ENCODE measurements at regions not wholly inside any gene's neighbourhood (a gene's known extent, or its start where the extent isn't known, plus 50 kb on each side); places are given as distances from the start of the nearest gene placed in this dataset.

- H3K9me3 Mint-ChIP-seq: no peaks in the 10 kb centered on the region
- H3K36me3 Mint-ChIP-seq (ENCODE audit: low read depth): no peaks in the 10 kb centered on the region
- ChIA-PET POLR2A (no interaction called here), CTCF (interaction anchor here (1.3 kb wide), 1 partner anchor 9 kb away, joined by 4 read pairs; no protein-coding TSS in a partner anchor)
- no peak for DNase-seq
- H3K4me3 Mint-ChIP-seq: no peak overlapping the region
- H3K27ac Mint-ChIP-seq: peak overlapping the region; percentile 32
- peaks cover 46% of the 10 kb centered on the region for H3K4me1 Mint-ChIP-seq
- peaks cover 2% of the 10 kb centered on the region for H3K27me3 Mint-ChIP-seq
Measured at GRCh38 chr1:29712284-29712651, 475.9 kb downstream of the PTPRU start.

DNA sequence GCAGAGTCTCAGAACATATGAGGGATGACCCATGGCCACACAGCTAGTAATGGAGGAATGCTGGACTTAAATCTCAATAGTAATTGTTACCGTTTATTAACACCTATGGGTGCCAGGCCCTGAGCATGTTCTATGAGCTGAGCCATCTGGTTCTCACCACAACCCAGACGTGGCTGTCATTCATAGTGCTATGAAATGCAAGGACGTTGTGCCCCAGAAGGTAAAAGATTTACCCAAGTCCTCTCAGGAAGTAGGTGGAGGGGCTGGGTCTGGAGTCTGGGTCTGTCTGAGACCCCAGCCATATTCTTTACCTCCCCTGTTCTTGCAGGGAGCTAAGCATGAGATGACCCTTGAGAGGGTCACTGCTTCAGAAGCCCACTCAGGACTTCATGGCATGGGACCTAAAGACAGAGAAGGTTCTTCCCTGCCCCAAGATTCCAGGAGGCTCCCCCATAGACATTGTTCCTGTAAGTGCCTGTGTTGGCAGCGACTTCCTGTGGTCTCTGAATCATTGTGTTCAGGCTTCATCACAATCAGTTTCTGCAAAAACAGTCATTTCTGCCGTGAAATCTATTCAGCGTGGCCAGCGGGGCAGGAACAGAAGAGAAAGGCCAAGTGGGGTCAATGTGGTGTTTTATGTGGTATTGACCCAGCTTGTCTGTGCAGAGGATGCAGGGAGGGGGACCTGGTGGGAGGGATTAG, 475.4 kb downstream of the PTPRU start:
- peak; percentile 11 for DNase-seq
- Mint-ChIP-seq H3K4me3 (no peak overlapping the region), H3K4me1 (peaks cover 47% of the 10 kb centered on the region), H3K36me3 (ENCODE audit: low read depth) (no peaks in the 10 kb centered on the region), H3K27ac (no peak overlapping the region), H3K9me3 (no peaks in the 10 kb centered on the region), H3K27me3 (peaks cover 2% of the 10 kb centered on the region)
- POLR2A ChIA-PET: no interaction called here
- CTCF ChIA-PET: interaction anchor here (1.3 kb wide), 1 partner anchor 8 kb away, joined by 4 read pairs; no protein-coding TSS in a partner anchor

DNA sequence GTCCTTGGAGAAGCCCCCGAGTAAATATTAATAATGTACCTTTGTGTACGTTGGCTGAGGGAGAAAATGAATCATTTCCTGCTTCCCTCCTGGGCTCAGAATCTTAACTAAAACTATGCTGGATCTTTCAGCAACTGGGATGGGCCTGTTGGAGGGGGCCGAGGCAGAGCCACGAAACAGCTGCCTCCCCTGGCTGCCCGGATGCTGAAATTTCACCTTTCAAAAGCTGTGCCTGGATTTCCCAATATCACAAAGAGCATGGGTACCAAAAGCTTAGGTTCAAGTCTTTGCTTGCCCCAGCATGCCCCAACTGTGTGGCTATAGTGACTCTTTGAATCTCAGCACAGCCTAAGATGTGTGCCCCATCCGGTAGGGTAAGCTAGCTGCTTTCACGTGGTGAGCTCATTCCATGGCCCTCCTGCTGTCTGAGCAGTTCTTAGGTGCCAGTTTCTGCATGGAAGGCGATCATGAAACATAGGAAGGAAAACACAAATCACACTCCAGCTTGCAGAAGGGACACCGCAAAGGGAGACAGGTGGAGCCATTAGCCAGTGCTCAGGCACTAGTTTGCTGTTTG, 473.5 kb downstream of the PTPRU start:
- DNase-seq: no peak
- ChIA-PET CTCF (interaction anchor here (1.3 kb wide), 1 partner anchor 40 kb away, joined by 4 read pairs; no protein-coding TSS in a partner anchor), POLR2A (no interaction called here)
- peak overlapping the region; percentile 20 for H3K27ac Mint-ChIP-seq
- H3K27me3 Mint-ChIP-seq: peaks cover 15% of the 10 kb centered on the region
- H3K4me3 Mint-ChIP-seq: no peak overlapping the region
- no peaks in the 10 kb centered on the region for H3K36me3 Mint-ChIP-seq (ENCODE audit: low read depth)
- H3K4me1 Mint-ChIP-seq: peaks cover 47% of the 10 kb centered on the region
- no peaks in the 10 kb centered on the region for H3K9me3 Mint-ChIP-seq

GRCh38 chr1:29708796-29709703, 472.7 kb downstream of the PTPRU start:
- H3K4me1 Mint-ChIP-seq: peaks cover 47% of the 10 kb centered on the region
- peaks cover 21% of the 10 kb centered on the region for H3K27me3 Mint-ChIP-seq
- ChIA-PET POLR2A (no interaction called here), CTCF (interaction anchor here (1.1 to 1.3 kb wide), 2 partner anchors 15 to 41 kb away, joined by 3 to 4 read pairs; no protein-coding TSS in a partner anchor)
- no peaks in the 10 kb centered on the region for H3K36me3 Mint-ChIP-seq (ENCODE audit: low read depth)
- no peak overlapping the region for H3K4me3 Mint-ChIP-seq
- H3K27ac Mint-ChIP-seq: peak overlapping the region; percentile 20
- DNase-seq: no peak
- H3K9me3 Mint-ChIP-seq: no peaks in the 10 kb centered on the region

GRCh38 chr1:29708381-29708780, 472.1 kb downstream of the PTPRU start:
- H3K9me3 Mint-ChIP-seq: no peaks in the 10 kb centered on the region
- H3K27ac Mint-ChIP-seq: no peak overlapping the region
- CTCF ChIA-PET: interaction anchor here (1.1 kb wide), 1 partner anchor 14 kb away, joined by 3 read pairs; no protein-coding TSS in a partner anchor
- peaks cover 44% of the 10 kb centered on the region for H3K4me1 Mint-ChIP-seq
- no peak overlapping the region for H3K4me3 Mint-ChIP-seq
- H3K36me3 Mint-ChIP-seq (ENCODE audit: low read depth): no peaks in the 10 kb centered on the region
- DNase-seq: no peak
- POLR2A ChIA-PET: no interaction called here
- H3K27me3 Mint-ChIP-seq: peaks cover 19% of the 10 kb centered on the region

- ChIA-PET CTCF (no interaction called here), POLR2A (no interaction called here)
- no peak overlapping the region for H3K27ac Mint-ChIP-seq
- no peaks in the 10 kb centered on the region for H3K9me3 Mint-ChIP-seq
- no peak for DNase-seq
- H3K36me3 Mint-ChIP-seq (ENCODE audit: low read depth): no peaks in the 10 kb centered on the region
- H3K4me1 Mint-ChIP-seq: peaks cover 42% of the 10 kb centered on the region
- H3K27me3 Mint-ChIP-seq: peaks cover 20% of the 10 kb centered on the region
- H3K4me3 Mint-ChIP-seq: no peak overlapping the region
Measured at GRCh38 chr1:29707796-29708195, 471.5 kb downstream of the PTPRU start.

DNA sequence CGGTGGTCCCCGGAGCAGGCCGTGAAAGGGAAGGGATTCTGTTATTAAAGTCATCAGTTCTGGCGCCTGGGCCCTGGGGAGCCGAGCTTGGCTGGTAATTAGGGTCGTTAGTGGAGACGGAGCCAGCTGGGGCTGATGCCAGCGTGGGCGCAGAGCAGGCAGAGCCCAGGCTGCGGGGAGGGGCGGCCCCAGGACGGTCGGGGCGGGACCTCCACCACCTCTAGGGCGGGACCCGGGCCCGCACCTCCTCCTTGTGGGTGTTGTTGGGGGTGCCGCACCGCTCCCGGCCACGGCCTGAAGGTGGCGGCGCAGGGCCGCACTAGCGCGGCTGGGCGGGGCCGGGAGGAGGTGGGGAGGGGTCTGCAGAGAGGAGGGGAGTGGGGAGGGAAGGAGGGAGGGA, 470.6 kb downstream of the PTPRU start:
- Mint-ChIP-seq H3K27me3 (peaks cover 22% of the 10 kb centered on the region), H3K36me3 (ENCODE audit: low read depth) (no peaks in the 10 kb centered on the region), H3K4me1 (peaks cover 33% of the 10 kb centered on the region), H3K27ac (no peak overlapping the region), H3K9me3 (no peaks in the 10 kb centered on the region), H3K4me3 (no peak overlapping the region)
- CTCF ChIA-PET: interaction anchor here (1.0 kb wide), 1 partner anchor 17 kb away, joined by 3 read pairs; no protein-coding TSS in a partner anchor
- POLR2A ChIA-PET: no interaction called here
- DNase-seq: peak; percentile 31

DNA sequence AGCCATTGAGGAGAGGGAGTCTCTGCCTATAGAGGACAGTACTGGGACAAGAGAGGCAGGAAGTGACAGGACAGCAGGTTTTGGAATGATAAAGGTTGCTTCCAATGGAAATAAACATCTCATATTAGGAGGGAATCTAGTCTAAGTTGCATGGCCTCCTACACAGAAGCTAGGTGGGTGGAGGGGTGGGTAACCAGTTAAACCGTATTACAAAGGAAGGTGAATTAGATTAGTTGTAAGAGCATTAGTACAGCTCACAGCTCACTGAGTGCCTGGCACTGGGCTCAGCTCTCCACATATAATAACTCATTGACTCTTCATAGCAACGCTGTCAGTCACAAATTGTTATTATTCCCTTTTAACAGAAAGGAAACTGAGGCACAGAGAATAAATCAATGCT, 468.1 kb downstream of the PTPRU start:
- Mint-ChIP-seq H3K4me3 (no peak overlapping the region), H3K9me3 (no peaks in the 10 kb centered on the region), H3K36me3 (ENCODE audit: low read depth) (no peaks in the 10 kb centered on the region), H3K27ac (no peak overlapping the region), H3K27me3 (peaks cover 22% of the 10 kb centered on the region), H3K4me1 (peaks cover 15% of the 10 kb centered on the region)
- CTCF ChIA-PET: interaction anchor here (1.5 to 2.1 kb wide), 3 partner anchors 10 to 89 kb away, joined by 4 to 7 read pairs (median 6); no protein-coding TSS in a partner anchor
- POLR2A ChIA-PET: no interaction called here
- DNase-seq: no peak

DNA sequence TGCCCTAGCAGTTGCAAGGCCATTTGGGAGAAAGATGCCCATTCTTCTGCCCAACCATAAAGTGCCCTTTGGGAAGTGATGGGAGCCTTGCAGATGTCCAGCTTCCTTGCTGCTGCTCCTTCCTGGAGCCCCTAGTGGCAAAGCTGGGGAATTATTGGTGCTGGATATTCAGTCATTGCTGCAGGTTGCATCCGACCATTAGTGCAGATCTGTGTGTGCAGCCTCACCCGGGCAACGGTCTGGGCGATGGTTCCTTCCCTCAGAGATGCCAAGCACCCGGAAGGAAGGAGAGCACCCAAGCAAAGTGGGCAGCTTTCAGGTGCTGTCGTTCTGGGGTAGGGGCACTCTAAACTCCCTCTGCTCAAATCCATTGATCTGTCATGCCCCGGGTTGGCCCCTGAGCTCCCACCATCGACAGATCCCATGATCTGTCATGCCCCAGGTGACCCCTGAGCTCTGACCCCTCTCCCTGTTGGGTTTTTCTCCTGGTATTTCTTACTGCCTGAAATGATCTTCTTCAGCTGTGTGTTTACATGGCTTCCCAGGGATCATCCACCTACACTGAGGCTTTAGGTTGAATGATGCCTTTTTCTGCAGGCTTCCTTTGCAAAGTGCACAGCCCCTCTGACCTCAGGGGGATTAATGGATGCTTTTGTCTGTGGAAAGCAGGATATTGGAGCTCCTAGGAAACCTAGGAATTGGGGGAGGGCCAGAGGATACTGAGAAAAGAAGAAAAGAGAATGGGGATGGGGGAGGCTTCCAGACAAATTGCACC, 467.5 kb downstream of the PTPRU start:
- Mint-ChIP-seq H3K9me3 (no peaks in the 10 kb centered on the region), H3K4me1 (peaks cover 9% of the 10 kb centered on the region), H3K4me3 (no peak overlapping the region), H3K27me3 (peaks cover 22% of the 10 kb centered on the region), H3K36me3 (ENCODE audit: low read depth) (no peaks in the 10 kb centered on the region), H3K27ac (no peak overlapping the region)
- ChIA-PET POLR2A (no interaction called here), CTCF (interaction anchor here (0.9 to 2.1 kb wide), 6 partner anchors 8 to 89 kb away, joined by 3 to 7 read pairs (median 5); no protein-coding TSS in a partner anchor)
- DNase-seq: no peak

- no peak for DNase-seq
- Mint-ChIP-seq H3K4me3 (no peak overlapping the region), H3K27ac (no peak overlapping the region), H3K27me3 (peaks cover 12% of the 10 kb centered on the region), H3K4me1 (no peaks in the 10 kb centered on the region), H3K36me3 (ENCODE audit: low read depth) (no peaks in the 10 kb centered on the region), H3K9me3 (no peaks in the 10 kb centered on the region)
- ChIA-PET CTCF (interaction anchor here (3.3 kb wide), 1 partner anchor 11 kb away, joined by 9 read pairs; no protein-coding TSS in a partner anchor), POLR2A (no interaction called here)
Measured at GRCh38 chr1:29700491-29700890, 464.2 kb downstream of the PTPRU start.

GRCh38 chr1:29698626-29699025, 462.3 kb downstream of the PTPRU start:
- H3K36me3 Mint-ChIP-seq (ENCODE audit: low read depth): no peaks in the 10 kb centered on the region

DNA sequence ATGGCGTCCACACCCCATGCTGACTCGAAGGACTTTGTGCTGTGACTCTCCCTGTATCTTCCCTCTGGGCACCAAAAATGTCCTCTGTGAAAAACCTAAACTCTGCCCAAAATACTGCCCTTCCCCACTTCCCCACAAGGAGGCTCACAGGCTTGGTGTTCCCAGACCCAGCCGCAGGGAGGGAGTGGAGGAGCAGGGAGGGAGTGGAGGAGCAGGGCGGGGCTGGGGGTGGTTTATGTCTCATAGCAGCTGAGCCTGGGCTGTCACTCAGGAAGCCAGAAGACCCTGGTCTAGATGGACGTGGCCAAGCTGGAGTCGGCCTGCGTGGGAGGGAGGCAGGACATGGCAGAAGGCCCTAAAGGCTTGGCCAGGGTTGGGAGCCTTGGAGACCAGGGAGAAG, 461.7 kb downstream of the PTPRU start:
- Mint-ChIP-seq H3K4me1 (no peaks in the 10 kb centered on the region), H3K27ac (no peak overlapping the region), H3K9me3 (no peaks in the 10 kb centered on the region), H3K27me3 (peaks cover 5% of the 10 kb centered on the region), H3K36me3 (ENCODE audit: low read depth) (no peaks in the 10 kb centered on the region), H3K4me3 (no peak overlapping the region)
- ChIA-PET POLR2A (no interaction called here), CTCF (interaction anchor here (1.5 kb wide), 1 partner anchor 9 kb away, joined by 5 read pairs; no protein-coding TSS in a partner anchor)
- DNase-seq: no peak

More at GRCh38 chr1:29698626-29699025, 462.3 kb downstream of the PTPRU start:
- CTCF ChIA-PET: no interaction called here
- Mint-ChIP-seq H3K27ac (no peak overlapping the region), H3K4me1 (no peaks in the 10 kb centered on the region), H3K9me3 (no peaks in the 10 kb centered on the region), H3K27me3 (peaks cover 4% of the 10 kb centered on the region), H3K4me3 (no peak overlapping the region)
- DNase-seq: no peak
- POLR2A ChIA-PET: no interaction called here
